GM23248 (cell line): ENCODE measurements at regions not wholly inside any gene's neighbourhood (a gene's known extent, or its start where the extent isn't known, plus 50 kb on each side); places are given as distances from the start of the nearest gene placed in this dataset.

Experiments used
- EZH2 ChIP-seq: fragments of 200-600 bp; sonication (generic); IDR thresholded peaks from 2 replicates; pipeline ENCODE4 v1.6.1; 2018; ENCODE audit warnings: antibody characterized with exemption, mild to moderate bottlenecking; ENCODE audit not compliant: insufficient read depth, poor library complexity, severe bottlenecking
- EZH2phosphoT487 ChIP-seq: fragments of 200-600 bp; sonication (generic); IDR thresholded peaks from 2 replicates; pipeline ENCODE4 v1.6.1; 2018; ENCODE audit warnings: antibody characterized with exemption, moderate library complexity, mild to moderate bottlenecking, low read depth; ENCODE audit not compliant: insufficient read depth

GRCh38 chr4:96260064-96260682 is 420.3 kb downstream of the PDHA2 start:
- TF ChIP-seq EZH2 (no peak), EZH2phosphoT487 (no peak)
